GM20431 (cell line): ENCODE measurements at regions not wholly inside any gene's neighbourhood (a gene's known extent, or its start where the extent isn't known, plus 50 kb on each side); places are given as distances from the start of the nearest gene placed in this dataset.
"Not testable (repeated sequence)": the region's sequence is repeated elsewhere in the genome, so short reads cannot be mapped to it uniquely, and the experiment has no call there.

ENCODE experiments used
- in situ Hi-C: fragments of 300-500 bp; cut with MseI, MboI; formaldehyde crosslinking; loops from one replicate; pipeline ENCODE4 v1.15.0; 2020; ENCODE audit warnings: low sequenced_read_pairs; ENCODE audit not compliant: unreplicated experiment

DNA sequence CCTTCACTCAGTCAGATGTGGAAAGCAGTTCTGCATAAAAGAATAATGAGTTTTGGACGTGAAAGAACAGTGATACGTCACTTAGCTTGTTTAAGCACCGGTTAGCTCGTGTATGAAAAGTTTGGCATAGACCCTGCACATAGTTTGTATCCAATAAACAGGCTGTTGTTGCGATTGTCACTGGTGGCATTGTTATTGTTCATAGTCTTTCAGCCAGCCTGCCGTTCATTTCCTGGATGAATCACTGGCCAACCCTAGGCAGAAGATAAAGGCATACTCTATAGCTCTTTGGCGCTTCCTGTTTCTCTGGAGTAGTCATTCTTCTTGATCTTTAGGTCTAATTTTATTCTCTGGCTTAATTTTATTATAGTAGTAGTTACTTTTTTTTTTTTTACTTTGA lies 57.8 kb upstream of the ANKRD30A start:
- in situ Hi-C loops: no loop called here

DNA sequence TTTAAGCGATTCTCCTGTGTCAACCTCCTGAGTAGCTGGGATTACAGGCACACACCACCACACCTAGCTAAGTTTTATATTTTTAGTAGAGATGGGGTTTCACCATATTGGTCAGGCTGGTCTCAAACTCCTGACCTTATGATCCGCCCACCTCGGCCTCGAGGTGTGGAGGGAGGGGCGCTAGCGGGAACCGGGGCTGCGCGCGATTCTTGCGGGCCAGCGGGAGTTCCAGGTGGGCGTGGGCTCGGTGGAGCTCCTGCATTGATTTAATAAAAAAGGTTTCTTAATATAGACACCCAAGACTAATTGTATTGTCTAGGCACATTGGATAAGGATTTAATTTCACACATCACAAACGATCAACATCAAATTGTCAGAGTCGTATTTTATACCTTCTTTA lies 63.1 kb upstream of the ANKRD30A start:
- in situ Hi-C loops: not testable (repeated sequence)

DNA sequence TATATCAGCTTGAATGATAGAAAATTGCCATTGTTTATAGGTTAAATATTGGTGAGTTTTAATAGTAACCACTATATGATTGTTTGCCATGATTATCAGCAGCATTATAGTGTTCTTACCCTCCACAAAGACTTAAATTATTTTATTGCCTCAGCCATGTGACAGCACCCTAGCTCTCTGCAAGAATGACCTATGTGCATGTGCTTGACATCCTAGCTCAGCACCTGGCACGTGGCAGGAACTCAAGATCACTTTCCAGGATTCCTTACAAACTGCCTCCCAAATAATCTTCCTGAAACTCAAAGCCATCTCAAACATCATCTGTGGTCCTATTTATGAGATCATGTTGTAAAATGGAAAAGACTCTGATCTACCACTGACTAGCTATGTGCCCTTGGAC lies 68.1 kb upstream of the ANKRD30A start:
- in situ Hi-C loops: no loop called here

DNA sequence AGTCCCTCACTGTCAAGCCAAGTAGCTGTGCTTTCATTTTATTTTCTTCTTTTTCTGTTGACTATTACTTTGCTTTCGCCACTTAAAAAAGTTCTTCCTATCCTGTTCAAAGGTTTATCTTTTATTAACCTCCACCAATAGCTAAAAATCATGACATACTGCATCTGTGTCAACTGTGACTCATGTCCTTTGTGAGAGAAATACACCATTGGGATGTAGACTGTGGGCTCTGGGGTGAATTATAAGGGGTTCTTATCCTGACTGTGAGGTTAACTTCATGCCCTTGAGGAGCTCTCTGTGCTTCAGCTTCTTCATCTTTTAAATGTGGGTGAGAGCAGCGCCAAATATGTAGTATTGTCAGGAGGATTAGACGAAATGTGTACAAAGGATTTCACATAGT lies 71.9 kb upstream of the ANKRD30A start:
- in situ Hi-C loops: no loop called here

DNA sequence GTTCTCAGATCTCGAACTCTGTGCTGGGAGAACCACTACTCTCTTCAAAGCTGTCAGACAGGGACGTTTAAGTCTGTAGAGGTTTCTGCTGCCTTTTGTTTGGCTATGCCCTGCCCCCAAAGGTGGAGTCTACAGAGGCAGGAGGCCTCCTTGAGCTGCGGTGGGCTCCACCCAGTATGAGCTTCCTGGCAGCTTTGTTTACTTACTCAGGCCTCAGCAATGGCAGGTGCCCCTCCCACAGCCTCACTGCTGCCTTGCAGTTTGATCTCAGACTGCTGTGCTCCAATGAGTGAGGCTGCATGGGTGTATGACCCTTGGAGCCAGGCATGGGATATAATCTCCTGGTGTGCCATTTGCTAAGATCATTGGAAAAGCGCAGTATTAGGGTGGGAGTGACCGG lies 75.4 kb upstream of the ANKRD30A start:
- in situ Hi-C loops: not testable (repeated sequence)

DNA sequence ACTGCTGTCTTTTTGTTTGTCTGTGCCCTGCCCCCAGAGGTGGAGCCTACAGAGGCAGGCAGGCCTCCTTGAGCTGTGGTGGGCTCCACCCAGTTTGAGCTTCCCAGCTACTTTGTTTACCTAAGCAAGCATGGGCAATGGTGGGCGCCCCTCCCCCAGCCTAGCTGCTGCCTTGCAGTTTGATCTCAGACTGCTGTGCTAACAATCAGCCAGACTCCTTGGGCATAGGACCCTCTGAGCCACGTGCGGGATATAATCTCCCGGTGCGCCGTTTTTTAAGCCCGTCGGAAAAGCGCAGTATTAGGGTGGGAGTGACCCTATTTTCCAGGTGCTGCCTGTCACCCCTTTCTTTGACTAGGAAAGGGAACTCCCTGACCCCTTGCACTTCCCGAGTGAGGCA lies 81.1 kb upstream of the ANKRD30A start:
- in situ Hi-C loops: not testable (repeated sequence)

DNA sequence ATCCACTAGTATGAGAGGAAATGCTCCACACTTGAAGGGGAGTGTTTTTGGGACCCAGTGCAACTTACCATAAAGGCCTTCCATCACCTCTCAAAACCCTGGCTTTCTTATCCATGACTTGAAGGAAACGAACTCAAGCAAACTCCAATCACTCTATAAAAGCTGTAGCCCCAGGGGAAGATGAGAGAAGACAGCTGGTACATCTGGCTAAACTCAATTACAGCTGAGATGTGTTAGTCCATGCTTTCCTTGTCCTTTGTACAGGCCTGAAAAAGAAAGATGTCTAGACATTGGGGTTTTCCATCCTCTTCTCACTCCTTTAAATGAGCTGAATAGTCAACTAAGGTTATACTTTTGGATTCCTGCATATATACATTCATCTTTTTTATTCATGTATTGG lies 89.5 kb upstream of the ANKRD30A start:
- in situ Hi-C loops: no loop called here

DNA sequence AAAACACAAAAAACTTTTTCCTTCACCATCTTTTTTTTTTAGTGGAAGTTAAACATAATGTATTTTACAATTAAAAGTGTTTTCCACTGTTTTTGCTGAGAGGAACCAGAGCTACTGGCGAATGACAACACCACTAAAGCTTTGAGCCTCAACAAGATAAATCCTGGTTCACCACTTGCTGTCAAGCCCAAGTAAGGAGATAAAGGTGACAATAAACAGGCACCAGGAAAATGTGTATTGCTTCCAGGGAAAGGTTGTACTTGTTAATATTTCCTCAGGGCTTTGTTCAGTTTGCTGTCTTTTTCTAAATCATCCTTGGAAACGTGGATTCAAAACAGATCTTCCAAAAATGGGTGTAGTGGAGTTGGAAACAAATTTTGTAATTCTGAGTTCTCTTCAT lies 109.9 kb upstream of the ANKRD30A start:
- in situ Hi-C loops: no loop called here

DNA sequence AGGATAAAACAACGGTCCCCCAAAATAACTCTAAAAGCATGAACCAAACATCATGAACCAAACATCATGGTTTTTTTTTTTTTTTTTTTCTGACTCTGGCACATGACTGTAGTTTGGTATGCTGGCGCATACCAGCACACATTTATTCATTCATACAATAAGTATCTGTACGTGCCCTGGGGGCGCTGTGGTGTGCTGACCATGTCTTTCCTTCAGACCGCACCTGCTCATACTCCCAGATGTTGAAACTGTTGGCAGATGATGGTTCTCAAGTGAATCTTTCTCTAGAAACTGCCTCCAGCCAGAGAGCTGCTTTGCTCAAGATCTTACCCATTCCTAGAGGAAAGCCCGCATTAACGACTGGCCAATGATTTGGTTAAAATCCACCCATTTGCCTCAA lies 114.7 kb upstream of the ANKRD30A start:
- in situ Hi-C loops: no loop called here

DNA sequence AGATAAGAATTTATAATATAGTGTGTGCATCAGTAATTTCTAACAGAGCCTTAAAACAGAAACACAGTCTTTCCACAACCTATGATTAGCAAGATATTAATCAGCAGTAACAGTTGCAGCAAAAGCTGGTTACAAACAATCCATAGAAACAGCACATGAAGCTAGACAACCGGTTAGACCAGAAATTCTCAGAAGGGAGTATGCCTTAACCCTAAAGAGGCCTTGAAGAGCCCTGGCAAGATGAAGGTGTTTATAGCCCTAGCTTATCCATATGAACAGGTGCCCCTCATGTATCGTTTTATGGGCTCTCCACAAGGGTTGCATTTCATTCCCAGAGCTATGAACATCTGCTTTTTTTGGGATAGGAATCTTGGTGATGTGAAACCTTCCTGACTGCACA lies 117.1 kb upstream of the ANKRD30A start:
- in situ Hi-C loops: not testable (repeated sequence)

DNA sequence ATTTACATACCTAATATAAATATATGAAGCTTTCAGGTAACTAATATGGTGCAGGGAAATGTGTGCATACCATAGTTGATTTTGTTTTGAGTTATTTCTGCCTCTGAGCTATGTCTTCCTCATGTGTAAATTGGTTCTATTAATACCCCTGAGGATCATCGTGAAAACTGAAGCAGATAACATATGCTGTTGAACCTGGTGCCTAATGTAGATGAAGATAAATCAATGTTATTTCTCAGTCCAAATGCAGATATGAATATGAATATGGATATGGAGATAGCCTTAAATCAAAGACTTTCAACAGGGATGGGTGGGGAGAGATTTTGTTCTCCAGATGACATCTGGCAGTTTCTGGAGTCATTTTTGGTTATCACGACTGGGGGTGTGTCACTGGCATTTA lies 122.3 kb upstream of the ANKRD30A start:
- in situ Hi-C loops: no loop called here

DNA sequence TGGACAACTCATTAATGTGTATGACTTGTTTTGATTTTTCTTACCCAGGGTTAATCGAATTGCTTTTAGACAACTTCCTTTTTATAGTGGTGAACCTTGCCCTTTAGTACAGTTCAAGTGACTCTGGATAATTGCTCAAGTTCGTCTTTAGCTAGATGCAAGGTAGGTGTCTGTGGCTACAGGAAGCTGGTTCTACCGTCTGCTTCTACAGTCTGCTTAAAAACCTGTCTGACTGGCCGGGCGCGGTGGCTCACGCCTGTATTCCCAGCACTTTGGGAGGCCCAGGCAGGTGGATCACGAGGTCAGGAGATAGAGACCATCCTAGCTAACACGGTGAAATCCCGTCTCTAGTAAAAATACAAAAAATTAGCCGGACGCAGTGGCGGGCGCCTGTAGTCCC lies 129.6 kb upstream of the ANKRD30A start:
- in situ Hi-C loops: not testable (repeated sequence)

DNA sequence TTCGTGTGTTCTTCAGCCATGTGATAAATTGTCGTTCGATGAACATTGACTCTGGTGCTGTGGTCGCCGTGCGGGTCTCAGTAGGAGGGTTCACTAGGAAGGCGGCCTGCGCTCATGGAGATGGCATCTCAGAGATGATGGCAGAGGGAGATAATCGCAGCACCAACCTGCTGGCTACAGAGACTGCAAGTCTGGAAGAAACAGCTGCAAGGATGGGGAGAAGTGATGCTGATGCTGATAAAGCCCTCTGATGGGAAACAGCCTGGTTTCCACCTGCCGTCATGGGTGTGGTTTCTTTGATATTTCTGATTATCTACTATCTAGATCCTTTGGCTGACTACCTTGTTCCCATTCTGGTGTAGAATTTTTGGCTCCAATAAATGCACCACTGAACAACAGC lies 130.5 kb upstream of the ANKRD30A start:
- in situ Hi-C loops: no loop called here

DNA sequence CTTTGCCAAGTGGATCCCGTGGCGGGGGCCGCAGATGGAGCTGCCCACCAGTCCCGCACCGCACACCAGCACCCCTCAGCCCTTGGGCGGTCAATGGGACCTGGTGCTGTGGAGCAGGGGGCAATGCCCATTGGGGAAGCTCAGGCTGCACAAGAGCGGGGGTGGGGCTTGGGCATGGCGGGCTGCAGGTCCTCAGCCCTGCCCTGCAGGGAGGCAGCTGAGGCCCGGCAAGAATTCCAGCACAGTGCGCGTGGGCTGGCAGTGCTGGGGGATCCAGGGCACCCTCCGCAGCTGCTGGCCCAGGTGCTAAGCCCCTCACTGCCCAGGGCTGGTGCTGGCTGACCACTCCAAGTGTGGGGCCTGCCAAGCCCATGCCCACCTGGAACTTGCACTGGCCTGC lies 136.2 kb upstream of the ANKRD30A start:
- in situ Hi-C loops: no loop called here

DNA sequence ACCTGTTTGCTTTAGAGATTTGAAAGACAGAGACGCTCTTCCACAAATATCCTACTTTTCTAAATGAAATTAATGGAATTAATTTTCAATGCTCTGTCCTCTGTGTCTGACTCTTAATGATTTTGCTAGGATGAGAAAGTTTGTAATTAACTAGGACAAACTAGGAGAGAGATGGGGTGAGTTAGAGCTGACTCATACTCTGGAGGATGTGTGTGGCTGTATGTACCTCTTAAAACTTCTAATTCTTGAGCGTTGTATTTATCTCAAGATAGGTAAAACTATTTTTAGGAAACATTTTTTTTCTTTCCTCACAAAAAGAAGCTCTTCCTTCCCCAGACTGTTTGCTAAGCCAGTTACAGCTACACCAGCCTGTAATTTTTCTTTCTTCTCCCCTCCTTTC lies 178.8 kb upstream of the ANKRD30A start:
- in situ Hi-C loops: no loop called here

DNA sequence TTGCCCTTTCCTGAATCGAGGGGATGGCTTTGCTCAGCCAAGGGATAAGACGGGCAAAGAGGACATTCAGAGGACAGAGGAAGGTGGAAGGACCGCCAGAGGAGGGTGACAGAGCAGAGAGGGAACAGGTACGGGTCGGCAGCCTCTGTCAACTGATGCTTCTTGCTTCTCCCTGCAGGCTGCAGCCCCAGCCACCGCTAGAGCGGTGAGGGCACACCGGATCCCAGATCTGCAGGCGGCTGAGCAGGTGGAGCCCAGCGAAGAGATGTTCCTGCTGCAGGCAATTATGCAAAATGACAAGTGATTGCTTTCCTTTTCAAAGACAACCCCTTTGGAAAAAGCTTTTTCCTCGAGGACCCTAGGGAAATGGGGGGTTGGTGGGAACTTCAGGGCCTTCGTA lies 181.9 kb upstream of the ANKRD30A start:
- in situ Hi-C loops: no loop called here

DNA sequence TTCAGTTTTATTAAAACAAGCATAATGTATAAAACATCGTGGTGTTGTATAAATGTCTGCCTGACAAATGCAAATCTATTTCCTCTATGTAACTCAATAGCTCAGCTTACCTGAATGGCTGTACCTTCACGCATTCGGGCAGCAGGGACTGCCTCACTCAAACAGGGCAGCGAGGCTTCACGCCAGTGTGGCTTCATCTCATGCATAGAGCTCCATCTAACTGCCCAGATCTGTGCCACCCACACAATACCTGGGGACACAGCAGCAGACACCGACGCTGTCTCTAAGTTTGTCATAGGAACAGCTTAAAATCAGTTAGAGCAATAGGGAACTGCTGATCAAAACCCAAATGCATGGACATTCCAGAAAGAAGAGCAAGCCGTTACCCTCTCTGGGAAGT lies 182.8 kb upstream of the ANKRD30A start:
- in situ Hi-C loops: no loop called here

DNA sequence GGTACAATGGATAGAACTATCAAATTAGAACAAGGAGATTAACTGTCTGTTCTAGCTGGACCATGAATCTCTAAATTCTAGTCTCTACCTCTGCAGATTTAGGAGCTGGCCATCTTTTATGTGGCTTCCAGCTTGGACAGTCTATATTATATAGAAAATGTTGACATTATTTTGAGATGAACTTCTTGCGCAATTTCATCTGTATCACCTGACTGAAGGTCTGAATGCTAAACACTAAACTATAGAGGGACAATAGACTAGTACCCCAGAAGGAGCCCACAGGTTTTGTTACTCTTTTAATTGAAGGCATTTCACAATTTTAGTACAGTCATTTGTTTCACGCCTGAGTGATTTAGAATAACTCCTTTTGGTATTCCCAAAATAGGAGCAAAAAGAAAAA lies 222.4 kb upstream of the ANKRD30A start:
- in situ Hi-C loops: no loop called here

DNA sequence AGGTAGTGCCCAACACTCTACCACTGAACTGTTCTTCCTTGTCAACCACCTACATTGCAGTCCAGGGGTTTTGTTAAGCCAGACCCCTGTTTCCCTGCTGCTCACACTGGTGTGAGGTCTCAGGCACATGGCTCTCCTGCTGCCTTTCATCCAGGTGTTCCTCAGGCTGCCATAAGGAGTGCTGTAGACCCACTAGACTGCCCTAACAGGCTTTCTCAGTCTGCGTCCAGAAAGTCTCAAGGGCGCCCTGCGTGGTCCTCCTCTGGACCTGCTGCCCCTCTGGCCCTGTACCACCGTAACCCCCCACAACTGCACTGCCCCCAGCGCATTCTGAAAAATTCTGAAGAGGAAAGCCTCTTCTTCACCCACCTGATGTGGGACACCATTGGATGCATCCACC lies 225.7 kb upstream of the ANKRD30A start:
- in situ Hi-C loops: no loop called here

DNA sequence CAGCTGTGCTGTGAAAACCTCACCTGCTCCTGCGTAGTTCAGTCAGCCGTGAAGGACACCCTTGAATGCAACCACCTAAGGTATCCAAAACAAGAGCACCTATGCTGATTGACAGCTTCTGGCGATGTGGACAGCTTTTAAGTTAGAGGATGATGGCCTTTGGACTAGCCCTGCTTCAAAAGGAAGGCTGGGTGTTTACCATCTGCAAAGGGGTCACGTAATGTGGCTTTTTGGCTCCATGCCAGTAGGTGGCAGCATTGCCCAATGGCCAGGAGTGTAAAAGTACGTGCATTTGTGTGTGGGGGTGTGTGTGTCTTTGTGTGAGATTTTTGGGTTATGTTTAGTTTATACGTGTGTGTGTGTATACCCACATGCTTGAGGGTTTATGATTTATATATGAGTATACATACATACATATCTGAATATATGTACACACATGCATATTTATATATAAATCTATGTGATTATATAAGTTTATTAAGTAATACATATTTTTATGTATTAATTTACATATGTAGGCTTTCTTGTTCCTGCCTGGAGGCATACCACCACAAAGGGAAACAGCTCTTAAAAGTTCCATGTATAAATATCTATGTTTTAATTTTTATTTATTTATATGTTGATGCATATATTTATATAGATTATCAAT lies 236.3 kb upstream of the ANKRD30A start:
- in situ Hi-C loops: no loop called here

DNA sequence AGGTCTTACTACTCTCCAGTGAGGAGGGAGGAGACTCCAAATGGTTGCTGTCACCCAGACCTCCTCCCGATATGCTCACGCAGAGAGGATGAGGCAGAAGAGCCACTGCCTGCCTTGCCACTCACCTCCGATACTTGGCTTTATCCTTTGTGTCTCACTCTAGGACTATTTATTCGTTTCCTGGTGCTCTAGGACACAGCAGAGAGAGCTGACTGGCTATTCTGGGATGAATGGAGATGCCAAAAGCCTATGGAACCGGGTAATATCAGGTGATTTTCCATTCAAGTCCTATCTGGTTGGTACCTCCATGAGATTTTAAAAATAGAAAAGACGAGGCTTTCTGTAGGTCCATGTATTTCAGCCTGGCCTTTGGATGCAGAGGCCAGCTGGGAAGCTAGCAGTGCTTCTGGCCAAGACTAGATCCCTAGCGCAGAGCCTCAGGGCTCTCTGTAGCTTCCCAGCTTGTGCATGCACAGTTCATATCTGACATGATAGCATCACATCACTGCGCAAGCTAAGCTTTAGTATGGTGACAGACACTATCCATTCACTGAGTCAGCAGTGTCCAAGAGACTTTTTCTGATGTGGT lies 239.0 kb upstream of the ANKRD30A start:
- in situ Hi-C loops: no loop called here

DNA sequence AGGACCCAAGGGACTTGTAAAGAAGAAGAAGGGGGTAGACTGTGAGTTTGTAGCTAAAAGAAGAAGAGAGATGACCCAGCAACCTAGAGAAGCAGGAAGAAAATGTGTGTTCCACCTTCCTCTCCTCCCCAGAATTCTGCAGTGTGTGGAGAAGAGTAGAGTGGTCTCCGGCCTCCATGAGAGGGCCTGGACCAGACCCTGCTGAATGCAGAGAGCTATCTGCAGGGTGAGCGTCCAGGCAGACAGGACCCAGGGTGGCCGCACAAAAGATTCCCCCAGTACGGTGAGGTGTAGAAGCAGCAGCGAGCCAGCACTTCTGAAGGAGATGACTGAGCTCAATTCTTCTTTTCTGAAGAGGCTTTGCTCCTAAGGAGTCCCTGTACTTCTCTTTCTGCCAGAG lies 239.7 kb upstream of the ANKRD30A start:
- in situ Hi-C loops: no loop called here
